ENCODE measurements at regions not wholly inside any gene's neighbourhood (a gene's known extent, or its start where the extent isn't known, plus 50 kb on each side); places are given as distances from the start of the nearest gene placed in this dataset.

- TF ChIP-seq, protein P1, sequence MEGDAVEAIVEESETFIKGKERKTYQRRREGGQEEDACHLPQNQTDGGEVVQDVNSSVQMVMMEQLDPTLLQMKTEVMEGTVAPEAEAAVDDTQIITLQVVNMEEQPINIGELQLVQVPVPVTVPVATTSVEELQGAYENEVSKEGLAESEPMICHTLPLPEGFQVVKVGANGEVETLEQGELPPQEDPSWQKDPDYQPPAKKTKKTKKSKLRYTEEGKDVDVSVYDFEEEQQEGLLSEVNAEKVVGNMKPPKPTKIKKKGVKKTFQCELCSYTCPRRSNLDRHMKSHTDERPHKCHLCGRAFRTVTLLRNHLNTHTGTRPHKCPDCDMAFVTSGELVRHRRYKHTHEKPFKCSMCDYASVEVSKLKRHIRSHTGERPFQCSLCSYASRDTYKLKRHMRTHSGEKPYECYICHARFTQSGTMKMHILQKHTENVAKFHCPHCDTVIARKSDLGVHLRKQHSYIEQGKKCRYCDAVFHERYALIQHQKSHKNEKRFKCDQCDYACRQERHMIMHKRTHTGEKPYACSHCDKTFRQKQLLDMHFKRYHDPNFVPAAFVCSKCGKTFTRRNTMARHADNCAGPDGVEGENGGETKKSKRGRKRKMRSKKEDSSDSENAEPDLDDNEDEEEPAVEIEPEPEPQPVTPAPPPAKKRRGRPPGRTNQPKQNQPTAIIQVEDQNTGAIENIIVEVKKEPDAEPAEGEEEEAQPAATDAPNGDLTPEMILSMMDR (IDR thresholded peaks at IDR 0.05), result no peak
- no peak for TF ChIP-seq EZH2phosphoT487 (IDR thresholded peaks at IDR 0.05)
- no peak for TF ChIP-seq EZH2 (IDR thresholded peaks at IDR 0.05)
These were observed 258.1 kb downstream of the KLF6 start for GRCh38 chr10:3526727-3527501.

Measured in neural progenitor cell (in vitro differentiated cells).